GM23338 (cell line): ENCODE measurements at regions not wholly inside any gene's neighbourhood (a gene's known extent, or its start where the extent isn't known, plus 50 kb on each side); places are given as distances from the start of the nearest gene placed in this dataset.

Experiments used
- ATAC-seq: fragments of 200-7000 bp; cut with Tn5 transposase; 3 replicates; pipeline ENCODE4 v1.9.1; 2020
- DNase-seq: peaks from one replicate; pipeline ENCODE4 v3.0.0-alpha.2; 2015; ENCODE audit warnings: low spot score
- H2AFZ ChIP-seq: fragments of 200-600 bp; sonication (generic); 2 replicates; pipeline ENCODE4 v1.8.0; 2016; ENCODE audit warnings: antibody characterized with exemption, mild to moderate bottlenecking, moderate library complexity
- H3F3A ChIP-seq: fragments of 200-600 bp; sonication (generic); replicated peaks from 2 replicates; pipeline ENCODE4 v1.8.0; 2017; ENCODE audit warnings: antibody characterized with exemption, mixed run types, low read depth
- H3K27ac ChIP-seq: fragments of 200-600 bp; sonication (generic); 2 replicates; pipeline ENCODE4 v1.6.1; 2016; ENCODE audit warnings: low read depth
- H3K27me3 ChIP-seq: fragments of 200-600 bp; sonication (generic); 2 replicates; pipeline ENCODE4 v1.8.0; 2016; ENCODE audit warnings: mild to moderate bottlenecking, mixed run types, moderate library complexity; ENCODE audit not compliant: insufficient read depth
- H3K36me3 ChIP-seq: fragments of 200-600 bp; sonication (generic); 2 replicates; pipeline ENCODE4 v1.8.0; 2016; ENCODE audit warnings: mild to moderate bottlenecking; ENCODE audit not compliant: insufficient read depth
- H3K4me1 ChIP-seq: fragments of 200-600 bp; sonication (generic); 2 replicates; pipeline ENCODE4 v1.8.0; 2016; ENCODE audit warnings: mild to moderate bottlenecking, moderate library complexity; ENCODE audit not compliant: insufficient read depth
- H3K4me2 ChIP-seq: fragments of 200-600 bp; sonication (generic); 2 replicates; pipeline ENCODE4 v1.7.1; 2017; ENCODE audit warnings: mixed run types
- H3K4me3 ChIP-seq: fragments of 200-600 bp; sonication (generic); 2 replicates; pipeline ENCODE4 v1.6.1; 2016; ENCODE audit warnings: mixed run types
- H3K79me2 ChIP-seq: fragments of 200-600 bp; sonication (generic); replicated peaks from 2 replicates; pipeline ENCODE4 v1.8.0; 2017; ENCODE audit warnings: mild to moderate bottlenecking; ENCODE audit not compliant: insufficient read depth
- H3K9me2 ChIP-seq: fragments of 200-600 bp; sonication (generic); 2 replicates; pipeline ENCODE4 v1.8.0; 2017; ENCODE audit not compliant: insufficient read depth
- H4K20me1 ChIP-seq: fragments of 200-600 bp; sonication (generic); replicated peaks from 2 replicates; pipeline ENCODE4 v1.8.0; 2017; ENCODE audit warnings: mild to moderate bottlenecking; ENCODE audit not compliant: insufficient read depth
- H3K27ac Mint-ChIP-seq: 2 replicates; pipeline ENCODE4 v1.8.0; 2020; ENCODE audit warnings: inconsistent platforms, mild to moderate bottlenecking, moderate library complexity, mixed read lengths
- H3K27me3 Mint-ChIP-seq: 3 replicates; pipeline ENCODE4 v1.8.0; 2022; ENCODE audit warnings: low read depth, mild to moderate bottlenecking, moderate library complexity, mixed read lengths, inconsistent platforms; ENCODE audit not compliant: insufficient read depth, poor library complexity
- H3K36me3 Mint-ChIP-seq: 3 replicates; pipeline ENCODE4 v1.8.0; 2021; ENCODE audit warnings: low read depth, mild to moderate bottlenecking, inconsistent platforms, moderate library complexity, mixed read lengths
- H3K4me1 Mint-ChIP-seq: 3 replicates; pipeline ENCODE4 v1.8.0; 2020; ENCODE audit warnings: mild to moderate bottlenecking, inconsistent platforms, mixed read lengths
- H3K4me3 Mint-ChIP-seq: 3 replicates; pipeline ENCODE4 v1.8.0; 2021; ENCODE audit warnings: moderate library complexity, mild to moderate bottlenecking, inconsistent platforms, mixed read lengths
- H3K9me3 Mint-ChIP-seq: 3 replicates; pipeline ENCODE4 v1.8.0; 2020; ENCODE audit warnings: moderate library complexity, mild to moderate bottlenecking, inconsistent platforms, mixed read lengths
- EZH2 ChIP-seq: fragments of 200-600 bp; sonication (generic); IDR thresholded peaks from one replicate; pipeline ENCODE4 v1.8.0; 2017; ENCODE audit warnings: antibody characterized with exemption, mild to moderate bottlenecking, low read depth; ENCODE audit not compliant: unreplicated experiment
- EZH2phosphoT487 ChIP-seq: fragments of 200-600 bp; sonication (generic); IDR thresholded peaks from one replicate; pipeline ENCODE4 v1.8.1; 2018; ENCODE audit warnings: antibody characterized with exemption; ENCODE audit not compliant: unreplicated experiment
- JUNB ChIP-seq: IDR thresholded peaks from one replicate; pipeline ENCODE4 v1.6.1; 2016; ENCODE audit warnings: antibody characterized with exemption; ENCODE audit not compliant: unreplicated experiment
- NANOG ChIP-seq: IDR thresholded peaks from 2 replicates; pipeline ENCODE4 v1.6.1; 2016; ENCODE audit warnings: antibody characterized with exemption, borderline replicate concordance
- ZNF114 ChIP-seq: fragments of 250-450 bp; sonication (Bioruptor Pico); IDR thresholded peaks from 2 replicates; pipeline ENCODE4 v1.5.0; 2020; ENCODE audit warnings: mild to moderate bottlenecking, moderate library complexity
- ZNF331 ChIP-seq: fragments of 250-450 bp; sonication (Bioruptor Pico); IDR thresholded peaks from 2 replicates; pipeline ENCODE4 v1.5.0; 2020; ENCODE audit warnings: low read depth, mild to moderate bottlenecking, moderate library complexity
- TF ChIP-seq, protein P1 (sequence below): IDR thresholded peaks from one replicate; pipeline ENCODE4 v1.6.1; 2018; ENCODE audit warnings: antibody characterized with exemption; ENCODE audit not compliant: unreplicated experiment
- TF ChIP-seq, protein P2 (sequence below), 2 experiments: fragments of 200-600 bp in 1 of 2; sonication (generic) in 1 of 2; conservative IDR thresholded peaks; 2 replicates each; pipeline versions ENCODE4 v1.5.1 to v1.6.1; 2016 to 2017; ENCODE audit warnings: antibody characterized with exemption in 2 of 2, low read depth in 2 of 2, mild to moderate bottlenecking in 2 of 2, moderate library complexity in 1 of 2
- TF ChIP-seq, protein P3 (sequence below): IDR thresholded peaks from 2 replicates; pipeline ENCODE4 v1.6.1; 2016; ENCODE audit warnings: antibody characterized with exemption
- TF ChIP-seq, protein P4 (sequence below): fragments of 250-450 bp; sonication (Bioruptor Pico); IDR thresholded peaks from 2 replicates; pipeline ENCODE4 v1.5.0; 2020; ENCODE audit warnings: mild to moderate bottlenecking, moderate library complexity

DNA sequence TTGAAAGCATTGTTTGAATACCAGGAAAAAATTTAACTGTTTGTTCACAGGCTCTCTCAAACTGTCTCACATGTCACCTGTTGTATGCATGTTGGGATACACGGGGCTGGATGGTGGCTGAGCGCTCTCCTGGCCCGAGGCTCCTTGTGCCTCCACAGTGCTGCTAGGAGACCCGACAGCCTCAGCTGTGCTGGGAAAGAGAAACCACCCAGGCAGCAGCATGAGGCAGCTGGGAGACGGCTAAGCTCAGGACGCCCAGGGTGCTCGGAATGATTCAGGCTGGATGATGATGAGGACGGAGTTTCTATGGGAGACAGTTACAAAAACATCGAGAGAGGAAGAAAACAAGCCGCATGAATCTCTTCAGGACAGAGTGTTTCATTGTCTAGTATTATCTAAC lies 278.0 kb upstream of the CDH4 start (continued):
- TF ChIP-seq, protein P1, sequence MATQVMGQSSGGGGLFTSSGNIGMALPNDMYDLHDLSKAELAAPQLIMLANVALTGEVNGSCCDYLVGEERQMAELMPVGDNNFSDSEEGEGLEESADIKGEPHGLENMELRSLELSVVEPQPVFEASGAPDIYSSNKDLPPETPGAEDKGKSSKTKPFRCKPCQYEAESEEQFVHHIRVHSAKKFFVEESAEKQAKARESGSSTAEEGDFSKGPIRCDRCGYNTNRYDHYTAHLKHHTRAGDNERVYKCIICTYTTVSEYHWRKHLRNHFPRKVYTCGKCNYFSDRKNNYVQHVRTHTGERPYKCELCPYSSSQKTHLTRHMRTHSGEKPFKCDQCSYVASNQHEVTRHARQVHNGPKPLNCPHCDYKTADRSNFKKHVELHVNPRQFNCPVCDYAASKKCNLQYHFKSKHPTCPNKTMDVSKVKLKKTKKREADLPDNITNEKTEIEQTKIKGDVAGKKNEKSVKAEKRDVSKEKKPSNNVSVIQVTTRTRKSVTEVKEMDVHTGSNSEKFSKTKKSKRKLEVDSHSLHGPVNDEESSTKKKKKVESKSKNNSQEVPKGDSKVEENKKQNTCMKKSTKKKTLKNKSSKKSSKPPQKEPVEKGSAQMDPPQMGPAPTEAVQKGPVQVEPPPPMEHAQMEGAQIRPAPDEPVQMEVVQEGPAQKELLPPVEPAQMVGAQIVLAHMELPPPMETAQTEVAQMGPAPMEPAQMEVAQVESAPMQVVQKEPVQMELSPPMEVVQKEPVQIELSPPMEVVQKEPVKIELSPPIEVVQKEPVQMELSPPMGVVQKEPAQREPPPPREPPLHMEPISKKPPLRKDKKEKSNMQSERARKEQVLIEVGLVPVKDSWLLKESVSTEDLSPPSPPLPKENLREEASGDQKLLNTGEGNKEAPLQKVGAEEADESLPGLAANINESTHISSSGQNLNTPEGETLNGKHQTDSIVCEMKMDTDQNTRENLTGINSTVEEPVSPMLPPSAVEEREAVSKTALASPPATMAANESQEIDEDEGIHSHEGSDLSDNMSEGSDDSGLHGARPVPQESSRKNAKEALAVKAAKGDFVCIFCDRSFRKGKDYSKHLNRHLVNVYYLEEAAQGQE = no peak
- TF ChIP-seq, protein P2, sequence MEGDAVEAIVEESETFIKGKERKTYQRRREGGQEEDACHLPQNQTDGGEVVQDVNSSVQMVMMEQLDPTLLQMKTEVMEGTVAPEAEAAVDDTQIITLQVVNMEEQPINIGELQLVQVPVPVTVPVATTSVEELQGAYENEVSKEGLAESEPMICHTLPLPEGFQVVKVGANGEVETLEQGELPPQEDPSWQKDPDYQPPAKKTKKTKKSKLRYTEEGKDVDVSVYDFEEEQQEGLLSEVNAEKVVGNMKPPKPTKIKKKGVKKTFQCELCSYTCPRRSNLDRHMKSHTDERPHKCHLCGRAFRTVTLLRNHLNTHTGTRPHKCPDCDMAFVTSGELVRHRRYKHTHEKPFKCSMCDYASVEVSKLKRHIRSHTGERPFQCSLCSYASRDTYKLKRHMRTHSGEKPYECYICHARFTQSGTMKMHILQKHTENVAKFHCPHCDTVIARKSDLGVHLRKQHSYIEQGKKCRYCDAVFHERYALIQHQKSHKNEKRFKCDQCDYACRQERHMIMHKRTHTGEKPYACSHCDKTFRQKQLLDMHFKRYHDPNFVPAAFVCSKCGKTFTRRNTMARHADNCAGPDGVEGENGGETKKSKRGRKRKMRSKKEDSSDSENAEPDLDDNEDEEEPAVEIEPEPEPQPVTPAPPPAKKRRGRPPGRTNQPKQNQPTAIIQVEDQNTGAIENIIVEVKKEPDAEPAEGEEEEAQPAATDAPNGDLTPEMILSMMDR (conservative IDR thresholded peaks at IDR 0.05; ENCODE audit: low read depth in 2 of 2) = no peak
- TF ChIP-seq NANOG (no peak), JUNB (no peak), ZNF331 (CRISPR knock-in tag) (no peak)
- TF ChIP-seq, protein P3, sequence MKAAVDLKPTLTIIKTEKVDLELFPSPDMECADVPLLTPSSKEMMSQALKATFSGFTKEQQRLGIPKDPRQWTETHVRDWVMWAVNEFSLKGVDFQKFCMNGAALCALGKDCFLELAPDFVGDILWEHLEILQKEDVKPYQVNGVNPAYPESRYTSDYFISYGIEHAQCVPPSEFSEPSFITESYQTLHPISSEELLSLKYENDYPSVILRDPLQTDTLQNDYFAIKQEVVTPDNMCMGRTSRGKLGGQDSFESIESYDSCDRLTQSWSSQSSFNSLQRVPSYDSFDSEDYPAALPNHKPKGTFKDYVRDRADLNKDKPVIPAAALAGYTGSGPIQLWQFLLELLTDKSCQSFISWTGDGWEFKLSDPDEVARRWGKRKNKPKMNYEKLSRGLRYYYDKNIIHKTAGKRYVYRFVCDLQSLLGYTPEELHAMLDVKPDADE = no peak

DNA sequence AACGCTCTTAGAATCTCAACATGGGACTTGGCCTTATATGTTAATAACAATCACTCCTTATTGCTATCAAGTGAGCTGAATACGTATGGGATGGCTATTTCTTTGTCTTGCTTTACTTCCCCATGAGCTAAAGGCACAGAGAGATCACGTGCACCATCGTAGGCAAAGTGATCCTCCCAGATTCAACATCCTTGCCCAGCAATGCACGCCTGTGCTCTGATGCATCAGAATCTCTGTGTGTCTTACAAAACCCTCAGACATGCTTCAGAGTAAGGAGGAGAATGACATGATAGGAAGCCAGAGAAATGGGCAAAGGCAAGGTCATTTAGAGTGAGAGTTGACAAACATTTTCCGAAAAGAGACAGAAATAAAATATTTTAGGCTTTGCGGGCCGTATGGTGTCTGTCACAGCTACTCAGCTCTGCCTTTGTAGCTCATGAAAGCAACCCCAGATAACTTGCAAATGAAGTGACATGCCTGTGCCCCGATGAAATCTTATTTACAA lies 277.6 kb upstream of the CDH4 start:
- Histone ChIP-seq H3K79me2 (no peaks in the 10 kb centered on the region), H4K20me1 (no peaks in the 10 kb centered on the region), H3K36me3 (no peaks in the 10 kb centered on the region), H3K27ac (no peak overlapping the region), H3K4me2 (no peak overlapping the region), H3K27me3 (no peaks in the 10 kb centered on the region), H2AFZ (no peak overlapping the region), H3F3A (no peaks in the 10 kb centered on the region), H3K4me1 (no peaks in the 10 kb centered on the region), H3K4me3 (no peak overlapping the region), H3K9me2 (no peaks in the 10 kb centered on the region)
- ATAC-seq (no peak), DNase-seq (no peak)
- Mint-ChIP-seq H3K4me3 (no peak overlapping the region), H3K27me3 (peaks cover 11% of the 10 kb centered on the region), H3K27ac (no peak overlapping the region), H3K4me1 (no peaks in the 10 kb centered on the region; the same call in 2 of the 3 replicates), H3K9me3 (peaks cover 4% of the 10 kb centered on the region), H3K36me3 (no peaks in the 10 kb centered on the region)
- TF ChIP-seq NANOG (no peak), ZNF114 (no peak), EZH2 (no peak), EZH2phosphoT487 (no peak)
- TF ChIP-seq, protein P4, sequence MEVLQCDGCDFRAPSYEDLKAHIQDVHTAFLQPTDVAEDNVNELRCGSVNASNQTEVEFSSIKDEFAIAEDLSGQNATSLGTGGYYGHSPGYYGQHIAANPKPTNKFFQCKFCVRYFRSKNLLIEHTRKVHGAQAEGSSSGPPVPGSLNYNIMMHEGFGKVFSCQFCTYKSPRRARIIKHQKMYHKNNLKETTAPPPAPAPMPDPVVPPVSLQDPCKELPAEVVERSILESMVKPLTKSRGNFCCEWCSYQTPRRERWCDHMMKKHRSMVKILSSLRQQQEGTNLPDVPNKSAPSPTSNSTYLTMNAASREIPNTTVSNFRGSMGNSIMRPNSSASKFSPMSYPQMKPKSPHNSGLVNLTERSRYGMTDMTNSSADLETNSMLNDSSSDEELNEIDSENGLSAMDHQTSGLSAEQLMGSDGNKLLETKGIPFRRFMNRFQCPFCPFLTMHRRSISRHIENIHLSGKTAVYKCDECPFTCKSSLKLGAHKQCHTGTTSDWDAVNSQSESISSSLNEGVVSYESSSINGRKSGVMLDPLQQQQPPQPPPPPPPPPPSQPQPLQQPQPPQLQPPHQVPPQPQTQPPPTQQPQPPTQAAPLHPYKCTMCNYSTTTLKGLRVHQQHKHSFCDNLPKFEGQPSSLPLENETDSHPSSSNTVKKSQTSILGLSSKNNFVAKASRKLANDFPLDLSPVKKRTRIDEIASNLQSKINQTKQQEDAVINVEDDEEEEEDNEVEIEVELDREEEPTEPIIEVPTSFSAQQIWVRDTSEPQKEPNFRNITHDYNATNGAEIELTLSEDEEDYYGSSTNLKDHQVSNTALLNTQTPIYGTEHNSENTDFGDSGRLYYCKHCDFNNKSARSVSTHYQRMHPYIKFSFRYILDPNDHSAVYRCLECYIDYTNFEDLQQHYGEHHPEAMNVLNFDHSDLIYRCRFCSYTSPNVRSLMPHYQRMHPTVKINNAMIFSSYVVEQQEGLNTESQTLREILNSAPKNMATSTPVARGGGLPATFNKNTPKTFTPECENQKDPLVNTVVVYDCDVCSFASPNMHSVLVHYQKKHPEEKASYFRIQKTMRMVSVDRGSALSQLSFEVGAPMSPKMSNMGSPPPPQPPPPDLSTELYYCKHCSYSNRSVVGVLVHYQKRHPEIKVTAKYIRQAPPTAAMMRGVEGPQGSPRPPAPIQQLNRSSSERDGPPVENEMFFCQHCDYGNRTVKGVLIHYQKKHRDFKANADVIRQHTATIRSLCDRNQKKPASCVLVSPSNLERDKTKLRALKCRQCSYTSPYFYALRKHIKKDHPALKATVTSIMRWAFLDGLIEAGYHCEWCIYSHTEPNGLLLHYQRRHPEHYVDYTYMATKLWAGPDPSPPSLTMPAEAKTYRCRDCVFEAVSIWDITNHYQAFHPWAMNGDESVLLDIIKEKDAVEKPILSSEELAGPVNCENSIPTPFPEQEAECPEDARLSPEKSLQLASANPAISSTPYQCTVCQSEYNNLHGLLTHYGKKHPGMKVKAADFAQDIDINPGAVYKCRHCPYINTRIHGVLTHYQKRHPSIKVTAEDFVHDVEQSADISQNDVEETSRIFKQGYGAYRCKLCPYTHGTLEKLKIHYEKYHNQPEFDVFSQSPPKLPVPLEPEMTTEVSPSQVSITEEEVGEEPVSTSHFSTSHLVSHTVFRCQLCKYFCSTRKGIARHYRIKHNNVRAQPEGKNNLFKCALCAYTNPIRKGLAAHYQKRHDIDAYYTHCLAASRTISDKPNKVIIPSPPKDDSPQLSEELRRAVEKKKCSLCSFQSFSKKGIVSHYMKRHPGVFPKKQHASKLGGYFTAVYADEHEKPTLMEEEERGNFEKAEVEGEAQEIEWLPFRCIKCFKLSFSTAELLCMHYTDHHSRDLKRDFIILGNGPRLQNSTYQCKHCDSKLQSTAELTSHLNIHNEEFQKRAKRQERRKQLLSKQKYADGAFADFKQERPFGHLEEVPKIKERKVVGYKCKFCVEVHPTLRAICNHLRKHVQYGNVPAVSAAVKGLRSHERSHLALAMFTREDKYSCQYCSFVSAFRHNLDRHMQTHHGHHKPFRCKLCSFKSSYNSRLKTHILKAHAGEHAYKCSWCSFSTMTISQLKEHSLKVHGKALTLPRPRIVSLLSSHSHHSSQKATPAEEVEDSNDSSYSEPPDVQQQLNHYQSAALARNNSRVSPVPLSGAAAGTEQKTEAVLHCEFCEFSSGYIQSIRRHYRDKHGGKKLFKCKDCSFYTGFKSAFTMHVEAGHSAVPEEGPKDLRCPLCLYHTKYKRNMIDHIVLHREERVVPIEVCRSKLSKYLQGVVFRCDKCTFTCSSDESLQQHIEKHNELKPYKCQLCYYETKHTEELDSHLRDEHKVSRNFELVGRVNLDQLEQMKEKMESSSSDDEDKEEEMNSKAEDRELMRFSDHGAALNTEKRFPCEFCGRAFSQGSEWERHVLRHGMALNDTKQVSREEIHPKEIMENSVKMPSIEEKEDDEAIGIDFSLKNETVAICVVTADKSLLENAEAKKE (CRISPR knock-in tag) = no peak
